OCI-LY3 (cell line): ENCODE measurements at regions not wholly inside any gene's neighbourhood (a gene's known extent, or its start where the extent isn't known, plus 50 kb on each side); places are given as distances from the start of the nearest gene placed in this dataset.

ENCODE experiments used
- CTCF ChIP-seq: fragments of 200-600, 300-600 bp; sonication (generic); IDR thresholded peaks from 2 replicates; pipeline ENCODE4 v1.5.1; 2014; ENCODE audit warnings: antibody characterized with exemption, low read length, low read depth
- EZH2phosphoT487 ChIP-seq: fragments of 200-600 bp; shearing (Covaris generic); IDR thresholded peaks from 2 replicates; pipeline ENCODE4 v1.6.1; 2018; ENCODE audit warnings: antibody characterized with exemption, mixed run types, low read depth

- TF ChIP-seq CTCF (no peak), EZH2phosphoT487 (no peak)
Observed at GRCh38 chr4:170736710-170737109, 647.0 kb upstream of the AADAT start.
